ENCODE measurements at regions not wholly inside any gene's neighbourhood (a gene's known extent, or its start where the extent isn't known, plus 50 kb on each side); places are given as distances from the start of the nearest gene placed in this dataset.

DNA sequence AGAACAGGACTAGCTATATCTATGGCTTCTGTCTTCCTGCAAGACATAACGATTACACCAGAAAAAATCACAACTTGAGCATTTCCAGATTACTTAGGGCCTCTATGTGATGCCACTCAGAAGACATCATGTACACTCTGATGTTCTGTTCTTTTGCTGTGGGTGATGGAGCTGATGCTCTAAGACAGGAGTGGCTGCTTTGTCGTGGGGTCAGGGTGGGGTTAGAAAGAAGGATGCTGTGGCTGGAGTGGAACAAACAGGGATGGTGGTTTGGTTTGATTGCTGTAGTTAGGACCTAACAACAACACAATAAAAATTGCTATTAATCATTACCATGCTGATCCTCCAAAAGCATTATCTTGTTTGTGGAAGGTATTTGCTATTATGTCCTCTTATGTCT, 120.3 kb upstream of the ARHGAP20 start:
- no peaks in the 10 kb centered on the region for H3K4me1 Mint-ChIP-seq (ENCODE audit: unreplicated experiment)
- H3K9me3 Mint-ChIP-seq (ENCODE audit: unreplicated experiment): no peaks in the 10 kb centered on the region
- no peaks in the 10 kb centered on the region for H3K27me3 Mint-ChIP-seq (ENCODE audit: unreplicated experiment)
- H3K27ac Mint-ChIP-seq (ENCODE audit: unreplicated experiment): no peak overlapping the region
- DNase-seq (ENCODE audit: extremely low spot score, unreplicated experiment): no peak
- H3K4me3 Mint-ChIP-seq (ENCODE audit: unreplicated experiment): no peak overlapping the region
- TF ChIP-seq, protein P1, sequence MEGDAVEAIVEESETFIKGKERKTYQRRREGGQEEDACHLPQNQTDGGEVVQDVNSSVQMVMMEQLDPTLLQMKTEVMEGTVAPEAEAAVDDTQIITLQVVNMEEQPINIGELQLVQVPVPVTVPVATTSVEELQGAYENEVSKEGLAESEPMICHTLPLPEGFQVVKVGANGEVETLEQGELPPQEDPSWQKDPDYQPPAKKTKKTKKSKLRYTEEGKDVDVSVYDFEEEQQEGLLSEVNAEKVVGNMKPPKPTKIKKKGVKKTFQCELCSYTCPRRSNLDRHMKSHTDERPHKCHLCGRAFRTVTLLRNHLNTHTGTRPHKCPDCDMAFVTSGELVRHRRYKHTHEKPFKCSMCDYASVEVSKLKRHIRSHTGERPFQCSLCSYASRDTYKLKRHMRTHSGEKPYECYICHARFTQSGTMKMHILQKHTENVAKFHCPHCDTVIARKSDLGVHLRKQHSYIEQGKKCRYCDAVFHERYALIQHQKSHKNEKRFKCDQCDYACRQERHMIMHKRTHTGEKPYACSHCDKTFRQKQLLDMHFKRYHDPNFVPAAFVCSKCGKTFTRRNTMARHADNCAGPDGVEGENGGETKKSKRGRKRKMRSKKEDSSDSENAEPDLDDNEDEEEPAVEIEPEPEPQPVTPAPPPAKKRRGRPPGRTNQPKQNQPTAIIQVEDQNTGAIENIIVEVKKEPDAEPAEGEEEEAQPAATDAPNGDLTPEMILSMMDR (IDR thresholded peaks at IDR 0.05): no peak
- no peaks in the 10 kb centered on the region for H3K36me3 Mint-ChIP-seq (ENCODE audit: unreplicated experiment)

DNA sequence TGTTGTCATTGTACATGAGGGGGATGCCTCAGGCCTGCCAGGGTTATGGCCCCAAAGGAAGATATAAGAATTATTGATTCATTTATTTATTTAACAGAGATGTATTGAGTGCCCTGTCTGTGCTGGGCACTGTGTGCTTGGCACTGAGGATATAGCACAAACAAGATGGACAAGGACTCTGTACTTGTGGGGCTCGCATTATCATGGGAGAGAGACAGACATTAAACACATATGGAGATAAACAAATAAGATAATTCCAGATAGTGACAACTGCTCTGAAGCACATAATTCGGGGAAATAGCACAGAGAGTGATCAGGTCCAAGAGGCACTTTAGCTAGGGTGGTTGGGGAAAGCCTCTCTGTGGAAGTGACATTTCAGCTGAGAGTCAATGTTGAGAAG, 119.8 kb upstream of the ARHGAP20 start:
- no peaks in the 10 kb centered on the region for H3K9me3 Mint-ChIP-seq (ENCODE audit: unreplicated experiment)
- H3K4me1 Mint-ChIP-seq (ENCODE audit: unreplicated experiment): no peaks in the 10 kb centered on the region
- no peak overlapping the region for H3K4me3 Mint-ChIP-seq (ENCODE audit: unreplicated experiment)
- DNase-seq (ENCODE audit: extremely low spot score, unreplicated experiment): no peak
- no peaks in the 10 kb centered on the region for H3K36me3 Mint-ChIP-seq (ENCODE audit: unreplicated experiment)
- H3K27ac Mint-ChIP-seq (ENCODE audit: unreplicated experiment): no peak overlapping the region
- no peaks in the 10 kb centered on the region for H3K27me3 Mint-ChIP-seq (ENCODE audit: unreplicated experiment)
- TF ChIP-seq, protein P1 (IDR thresholded peaks at IDR 0.05): no peak

DNA sequence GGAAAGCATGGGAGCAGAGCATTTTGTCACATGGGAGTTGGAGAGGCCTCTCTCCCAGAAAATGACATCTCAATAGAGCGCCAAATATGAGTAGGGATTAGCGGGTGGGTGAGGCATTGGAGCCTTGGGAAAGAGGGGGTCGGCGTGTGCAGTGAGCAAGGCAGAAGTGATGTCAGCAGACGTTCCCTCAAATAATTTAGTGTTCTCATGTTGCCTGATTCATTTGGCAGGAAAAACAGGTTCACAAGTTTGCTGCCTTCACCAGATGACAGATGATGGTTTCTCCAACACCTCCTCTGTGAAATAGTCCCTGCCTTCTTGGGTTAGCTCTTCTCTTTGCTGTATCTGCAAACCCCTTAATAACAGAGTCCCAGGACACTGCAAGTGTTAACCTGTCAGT, 118.5 kb upstream of the ARHGAP20 start:
- no peak for DNase-seq (ENCODE audit: extremely low spot score, unreplicated experiment)
- Mint-ChIP-seq H3K9me3 (ENCODE audit: unreplicated experiment) (no peaks in the 10 kb centered on the region), H3K27ac (ENCODE audit: unreplicated experiment) (no peak overlapping the region), H3K4me1 (ENCODE audit: unreplicated experiment) (no peaks in the 10 kb centered on the region), H3K4me3 (ENCODE audit: unreplicated experiment) (no peak overlapping the region), H3K36me3 (ENCODE audit: unreplicated experiment) (no peaks in the 10 kb centered on the region), H3K27me3 (ENCODE audit: unreplicated experiment) (no peaks in the 10 kb centered on the region)
- TF ChIP-seq, protein P1 (IDR thresholded peaks at IDR 0.05): no peak

DNA sequence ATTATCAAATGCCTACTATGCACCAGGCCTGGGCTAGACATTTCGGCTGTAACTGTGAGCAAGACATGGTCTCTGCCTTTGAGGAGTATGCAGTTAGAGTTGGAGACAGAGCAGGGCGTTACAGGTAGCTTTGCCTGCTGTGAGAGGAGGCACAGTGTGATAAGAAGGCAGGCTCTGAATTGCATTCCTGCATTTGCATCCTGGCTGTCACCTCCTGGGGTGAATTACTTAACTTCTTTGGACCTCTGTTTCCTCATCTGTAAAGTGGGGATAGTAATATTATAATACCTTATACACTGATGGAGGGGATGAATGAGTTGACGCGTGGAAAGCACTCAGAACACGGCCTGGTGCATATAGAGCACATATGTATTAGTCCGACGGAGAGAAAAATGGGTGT, 118.1 kb upstream of the ARHGAP20 start:
- Mint-ChIP-seq H3K36me3 (ENCODE audit: unreplicated experiment) (no peaks in the 10 kb centered on the region), H3K4me1 (ENCODE audit: unreplicated experiment) (no peaks in the 10 kb centered on the region), H3K9me3 (ENCODE audit: unreplicated experiment) (no peaks in the 10 kb centered on the region), H3K27me3 (ENCODE audit: unreplicated experiment) (no peaks in the 10 kb centered on the region), H3K4me3 (ENCODE audit: unreplicated experiment) (no peak overlapping the region), H3K27ac (ENCODE audit: unreplicated experiment) (no peak overlapping the region)
- TF ChIP-seq, protein P1 (IDR thresholded peaks at IDR 0.05): no peak
- no peak for DNase-seq (ENCODE audit: extremely low spot score, unreplicated experiment)

DNA sequence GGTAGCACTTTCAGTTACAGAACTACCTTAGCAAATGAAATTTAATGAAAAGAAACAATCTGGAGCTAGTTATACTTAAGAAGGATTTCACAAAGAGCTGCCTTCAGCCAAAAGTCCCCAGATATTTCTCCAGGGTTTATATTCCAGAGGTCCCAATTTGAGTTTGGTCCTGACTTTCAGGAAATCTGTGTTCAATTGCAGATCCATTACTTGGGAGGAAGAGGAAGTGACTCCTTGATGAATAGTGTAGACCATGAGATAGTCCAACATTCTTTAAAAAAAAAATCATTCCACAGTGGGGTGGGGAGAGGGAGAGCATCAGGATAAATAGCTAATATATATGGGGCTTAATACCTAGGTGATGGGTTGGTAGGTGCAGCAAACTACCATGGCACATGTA, 117.6 kb upstream of the ARHGAP20 start:
- Mint-ChIP-seq H3K27me3 (ENCODE audit: unreplicated experiment) (no peaks in the 10 kb centered on the region), H3K36me3 (ENCODE audit: unreplicated experiment) (no peaks in the 10 kb centered on the region), H3K4me3 (ENCODE audit: unreplicated experiment) (no peak overlapping the region), H3K27ac (ENCODE audit: unreplicated experiment) (no peak overlapping the region), H3K9me3 (ENCODE audit: unreplicated experiment) (no peaks in the 10 kb centered on the region), H3K4me1 (ENCODE audit: unreplicated experiment) (no peaks in the 10 kb centered on the region)
- DNase-seq (ENCODE audit: extremely low spot score, unreplicated experiment): no peak
- TF ChIP-seq, protein P1 (IDR thresholded peaks at IDR 0.05): no peak
